GM21423 (cell line): ENCODE measurements at regions not wholly inside any gene's neighbourhood (a gene's known extent, or its start where the extent isn't known, plus 50 kb on each side); places are given as distances from the start of the nearest gene placed in this dataset.

ENCODE experiments used
- ATAC-seq: cut with Tn5 transposase; IDR thresholded peaks from one replicate; pipeline ENCODE4 v1.9.1; 2021; ENCODE audit warnings: mild to moderate bottlenecking, moderate library complexity; ENCODE audit not compliant: unreplicated experiment

- no peak for ATAC-seq
Measured at GRCh38 chr2:128447538-128447995, 128.9 kb upstream of the HS6ST1 start.

- no peak for ATAC-seq
Measured at GRCh38 chr2:128448331-128449225, 129.9 kb upstream of the HS6ST1 start.

GRCh38 chr2:128449226-128450061, 130.8 kb upstream of the HS6ST1 start:
- no peak for ATAC-seq

GRCh38 chr2:128450211-128451024, 131.8 kb upstream of the HS6ST1 start:
- ATAC-seq: no peak

GRCh38 chr2:128451084-128452023, 132.7 kb upstream of the HS6ST1 start:
- no peak for ATAC-seq

GRCh38 chr2:128452024-128452411, 133.3 kb upstream of the HS6ST1 start:
- no peak for ATAC-seq

- ATAC-seq: no peak
Measured at GRCh38 chr2:128452536-128453530, 134.2 kb upstream of the HS6ST1 start.

- no peak for ATAC-seq
Measured at GRCh38 chr2:128454980-128455720, 136.5 kb upstream of the HS6ST1 start.

GRCh38 chr2:128455721-128456050, 137.0 kb upstream of the HS6ST1 start:
- ATAC-seq: no peak

GRCh38 chr2:128456281-128456680, 137.6 kb upstream of the HS6ST1 start:
- ATAC-seq: no peak

- ATAC-seq: no peak
Measured at GRCh38 chr2:128457006-128457604, 138.4 kb upstream of the HS6ST1 start.

GRCh38 chr2:128457716-128458115, 139.0 kb upstream of the HS6ST1 start:
- ATAC-seq: no peak

GRCh38 chr2:128458505-128458904, 139.8 kb upstream of the HS6ST1 start:
- ATAC-seq: no peak

- ATAC-seq: no peak
Measured at GRCh38 chr2:128464456-128464855, 145.8 kb upstream of the HS6ST1 start.

GRCh38 chr2:128465246-128466170, 146.8 kb upstream of the HS6ST1 start:
- no peak for ATAC-seq

GRCh38 chr2:128466376-128466775, 147.7 kb upstream of the HS6ST1 start:
- no peak for ATAC-seq

GRCh38 chr2:128466776-128467175, 148.1 kb upstream of the HS6ST1 start:
- ATAC-seq: no peak
